GM21367 (cell line): ENCODE measurements at regions not wholly inside any gene's neighbourhood (a gene's known extent, or its start where the extent isn't known, plus 50 kb on each side); places are given as distances from the start of the nearest gene placed in this dataset.

Experiments
- ATAC-seq: cut with Tn5 transposase; IDR thresholded peaks from one replicate; pipeline ENCODE4 v1.9.1; 2021; ENCODE audit not compliant: unreplicated experiment

DNA sequence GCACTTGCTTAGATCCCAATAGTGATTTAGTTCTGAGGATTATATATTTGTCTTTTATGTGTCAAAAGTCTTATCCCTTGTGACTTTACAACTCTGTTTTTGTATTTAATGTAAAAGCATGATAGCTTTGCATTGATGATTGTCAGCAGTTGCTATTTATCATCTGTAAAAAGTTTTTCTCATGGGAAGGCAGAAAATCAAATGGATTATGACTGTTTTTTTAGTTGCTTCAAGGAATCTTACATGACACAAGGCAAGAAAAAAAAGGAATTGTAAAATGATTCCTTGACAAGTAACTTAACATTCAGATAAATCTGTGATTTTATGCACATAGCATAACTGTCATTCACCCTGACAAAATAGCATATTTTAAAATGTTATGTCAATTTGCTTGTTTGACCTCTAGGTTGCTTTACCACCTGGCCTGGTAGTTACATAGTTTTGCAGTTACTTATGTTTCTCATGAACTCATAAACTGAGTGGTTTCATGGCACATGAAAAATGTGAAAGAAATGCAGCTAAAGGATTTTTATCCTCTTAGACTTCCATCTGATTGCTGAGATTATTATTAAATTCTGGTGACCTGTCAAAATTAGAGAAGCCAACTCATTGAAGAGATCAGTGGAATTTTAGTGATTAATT, 622.6 kb downstream of the ADGRL2 start:
- no peak for ATAC-seq

DNA sequence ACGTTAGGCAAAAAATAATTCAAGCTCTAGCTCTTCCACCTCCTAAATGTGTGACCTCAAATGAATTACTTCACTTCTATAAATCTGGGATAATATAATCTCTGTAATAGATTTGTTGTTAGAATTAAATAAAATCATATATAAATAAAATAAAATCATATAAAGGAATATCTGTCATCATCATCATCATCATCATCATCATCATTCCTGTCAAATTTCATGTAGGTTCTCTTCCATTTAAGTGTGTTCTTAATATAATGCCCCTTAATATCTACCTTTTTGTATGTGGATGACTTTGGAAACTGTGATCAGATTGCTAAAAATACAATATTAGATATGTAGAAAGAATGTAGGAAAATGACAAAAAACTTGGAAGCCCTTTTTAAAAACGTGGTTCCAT, 621.0 kb downstream of the ADGRL2 start:
- ATAC-seq = no peak

DNA sequence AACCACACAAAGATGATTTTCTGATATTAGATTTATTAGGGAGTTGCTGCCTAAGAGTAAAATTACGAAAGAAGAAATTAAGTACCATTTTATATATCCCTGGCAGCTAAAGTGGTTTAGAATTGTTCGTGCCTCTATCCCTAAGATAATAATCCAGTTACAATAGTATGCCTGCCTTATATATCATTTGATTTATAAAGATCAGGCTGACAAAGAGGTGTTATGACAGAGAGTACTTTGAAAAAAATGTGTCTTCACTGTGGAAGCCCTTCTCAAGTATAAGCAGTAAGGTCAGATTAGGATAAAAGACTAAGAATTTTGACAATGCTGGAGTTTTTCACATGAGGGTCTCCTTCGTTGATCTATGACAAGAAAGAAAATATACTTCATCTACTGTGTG, 619.9 kb downstream of the ADGRL2 start:
- ATAC-seq = no peak

DNA sequence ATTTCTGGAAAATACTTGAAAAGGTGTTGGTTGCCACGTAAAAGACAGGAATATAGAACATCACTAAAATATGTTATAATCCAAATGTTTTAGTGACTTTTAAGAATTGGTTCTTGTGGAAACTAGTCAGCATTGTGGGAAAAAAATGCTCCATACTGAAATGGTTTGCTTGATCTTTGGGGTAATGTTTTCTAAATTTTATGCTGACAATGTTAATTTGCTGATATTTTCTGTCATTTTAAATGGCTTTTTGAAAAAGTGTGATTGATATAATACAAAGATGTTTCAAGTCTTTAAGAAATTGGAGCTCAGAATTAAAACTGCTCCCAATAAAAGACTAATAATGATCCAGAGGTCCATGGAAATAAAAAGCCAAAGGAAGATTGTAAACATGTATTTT, 610.9 kb downstream of the ADGRL2 start:
- ATAC-seq = no peak

DNA sequence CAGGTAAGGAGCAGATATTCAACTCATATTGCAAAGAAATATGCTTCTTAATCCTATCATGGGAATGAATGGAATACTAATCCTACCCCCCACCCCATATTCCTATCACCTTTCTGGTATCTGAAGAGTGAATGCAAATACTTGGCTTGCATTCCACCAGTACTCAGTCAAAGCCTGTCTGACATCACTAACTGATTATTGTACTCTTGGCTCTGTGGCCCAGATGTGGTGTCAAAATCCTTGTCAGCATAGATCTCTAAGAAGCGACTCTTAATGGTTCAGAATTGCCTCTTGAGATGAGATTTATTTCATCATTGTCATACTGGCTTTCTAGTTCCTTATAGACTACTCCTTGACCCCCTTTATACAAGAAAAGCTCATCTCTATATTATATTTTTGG, 604.6 kb downstream of the ADGRL2 start:
- no peak for ATAC-seq

- no peak for ATAC-seq
Measured at GRCh38 chr1:82401116-82401515, 600.4 kb downstream of the ADGRL2 start.

GRCh38 chr1:82400521-82400920, 599.8 kb downstream of the ADGRL2 start:
- no peak for ATAC-seq

DNA sequence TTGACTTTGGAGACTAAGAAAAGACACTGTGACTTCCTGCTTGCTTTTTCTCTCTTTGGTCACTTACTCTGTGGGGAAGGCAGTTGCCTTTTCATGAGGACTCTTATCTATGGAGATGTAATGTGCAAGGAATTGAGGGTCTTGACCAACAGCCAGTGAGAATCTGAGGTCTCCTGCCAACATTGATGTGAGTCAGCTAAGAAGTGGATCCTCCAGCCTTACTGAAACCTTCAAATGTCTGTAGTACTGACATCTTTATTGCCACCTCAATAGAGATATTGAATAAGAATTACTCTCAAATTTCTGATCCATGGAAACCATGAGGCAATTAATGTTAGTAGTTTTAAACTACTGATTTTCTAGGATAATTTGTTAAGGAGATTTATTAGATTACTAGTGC, 598.4 kb downstream of the ADGRL2 start:
- ATAC-seq = no peak

DNA sequence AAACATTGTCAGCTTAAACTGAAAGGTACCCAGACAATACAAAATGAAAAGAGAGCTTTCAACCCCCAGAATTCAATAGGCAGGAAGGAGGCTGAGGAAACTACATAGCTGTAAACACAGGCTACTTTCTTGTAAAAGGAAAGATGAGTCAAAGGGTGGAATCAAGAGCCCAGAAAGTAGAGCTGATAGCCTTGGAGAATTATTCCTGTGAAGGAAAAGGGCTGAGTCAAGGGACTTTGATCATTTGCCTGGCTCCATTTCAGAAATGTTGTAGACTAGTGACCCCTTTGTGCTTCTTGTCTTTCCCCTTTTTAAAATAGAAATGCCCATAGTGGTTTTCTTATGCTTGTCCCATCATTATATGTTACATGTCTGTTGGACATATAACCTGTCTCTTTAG, 597.6 kb downstream of the ADGRL2 start:
- ATAC-seq = no peak

GRCh38 chr1:82395440-82395839, 594.7 kb downstream of the ADGRL2 start:
- no peak for ATAC-seq

GRCh38 chr1:82392946-82393345, 592.2 kb downstream of the ADGRL2 start:
- no peak for ATAC-seq

DNA sequence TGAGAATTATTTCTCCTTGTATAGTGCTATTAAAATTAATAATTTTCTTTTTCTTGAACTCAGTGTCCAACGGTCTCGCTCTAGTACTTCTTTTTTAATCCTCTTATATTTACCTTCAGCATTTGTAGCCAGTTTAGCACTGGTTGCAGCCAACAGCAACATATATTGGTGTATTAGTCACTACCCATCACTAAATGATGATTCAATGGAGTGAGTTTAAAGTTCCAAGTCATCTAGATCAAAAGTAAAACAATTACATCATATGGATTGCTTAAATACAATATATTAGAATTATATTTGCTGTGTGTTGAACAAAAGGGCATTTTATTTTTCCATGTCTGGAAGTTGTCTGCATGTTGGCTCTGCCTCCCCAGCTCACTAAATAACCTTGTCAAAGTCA, 591.8 kb downstream of the ADGRL2 start:
- no peak for ATAC-seq

DNA sequence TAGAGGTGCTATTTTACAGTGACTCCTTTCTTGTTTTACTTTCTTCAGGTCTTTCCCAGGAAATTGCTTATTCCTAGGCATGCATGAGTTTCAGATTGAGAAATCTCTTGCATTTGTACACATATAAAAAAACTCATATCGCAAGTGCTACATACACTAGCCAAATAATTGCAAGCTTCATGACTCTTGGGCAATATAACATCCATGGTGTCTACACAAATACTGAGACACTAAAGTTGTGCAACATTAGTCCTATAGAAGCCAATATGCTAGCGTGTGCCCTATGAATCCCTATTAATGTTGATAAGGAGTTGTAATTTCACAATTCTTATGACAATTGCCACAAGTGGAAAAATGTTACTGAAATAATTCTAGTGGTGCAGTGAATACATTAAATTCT, 591.0 kb downstream of the ADGRL2 start:
- ATAC-seq = no peak

- ATAC-seq = no peak
Measured at GRCh38 chr1:82390627-82391026, 589.9 kb downstream of the ADGRL2 start.

GRCh38 chr1:82388679-82389078, 587.9 kb downstream of the ADGRL2 start:
- ATAC-seq = no peak

DNA sequence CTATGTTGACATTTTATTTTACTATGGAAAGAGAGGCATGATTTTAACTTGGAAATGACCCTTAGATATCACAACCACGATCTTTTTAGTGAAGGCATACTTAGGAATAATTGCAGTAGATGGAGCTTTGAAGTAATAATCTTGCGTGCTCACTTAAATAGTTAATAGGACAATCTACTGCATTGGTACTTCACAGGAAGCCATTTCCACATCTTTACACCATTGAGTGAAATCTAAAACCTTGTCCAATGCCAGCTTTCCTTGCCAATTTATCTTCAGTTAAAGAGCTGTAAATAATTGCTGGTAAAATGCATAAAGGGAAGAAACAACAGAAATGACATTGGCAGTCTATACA, 586.3 kb downstream of the ADGRL2 start:
- no peak for ATAC-seq

GRCh38 chr1:82386365-82387011, 585.8 kb downstream of the ADGRL2 start:
- no peak for ATAC-seq

- ATAC-seq = no peak
Measured at GRCh38 chr1:82384776-82385175, 584.0 kb downstream of the ADGRL2 start.

DNA sequence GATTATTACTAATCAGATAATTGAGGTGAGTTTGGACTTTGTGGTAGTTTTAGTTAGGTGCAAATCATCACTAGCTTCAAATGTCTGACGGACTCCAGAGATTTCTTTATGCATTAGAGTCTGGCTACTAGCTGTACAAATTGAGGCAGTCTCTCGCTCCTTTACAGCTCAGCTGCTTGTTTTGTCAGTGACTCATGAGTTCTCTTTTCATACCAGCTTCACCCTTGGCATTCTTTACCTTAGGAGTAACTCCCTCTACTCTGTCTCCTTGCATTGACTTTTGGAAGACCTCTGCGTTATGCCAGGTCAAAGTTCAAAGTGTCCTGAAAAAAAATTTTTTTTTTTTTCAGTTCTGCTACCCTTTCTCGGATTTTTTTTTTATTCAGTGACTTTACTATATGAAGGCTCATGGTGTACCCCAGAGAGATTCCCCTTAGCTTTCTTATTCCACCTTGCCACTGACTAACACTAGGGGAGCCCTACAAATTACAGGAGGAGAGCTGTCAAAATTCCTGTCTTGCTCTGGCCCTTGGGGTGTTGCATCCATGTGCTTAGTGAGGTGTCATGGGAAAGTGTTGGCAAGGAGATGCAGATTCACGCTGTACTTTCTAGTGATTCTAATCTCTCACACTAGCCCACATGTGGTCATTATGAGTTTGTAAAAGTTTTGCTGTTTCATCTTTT, 576.6 kb downstream of the ADGRL2 start:
- ATAC-seq = no peak

DNA sequence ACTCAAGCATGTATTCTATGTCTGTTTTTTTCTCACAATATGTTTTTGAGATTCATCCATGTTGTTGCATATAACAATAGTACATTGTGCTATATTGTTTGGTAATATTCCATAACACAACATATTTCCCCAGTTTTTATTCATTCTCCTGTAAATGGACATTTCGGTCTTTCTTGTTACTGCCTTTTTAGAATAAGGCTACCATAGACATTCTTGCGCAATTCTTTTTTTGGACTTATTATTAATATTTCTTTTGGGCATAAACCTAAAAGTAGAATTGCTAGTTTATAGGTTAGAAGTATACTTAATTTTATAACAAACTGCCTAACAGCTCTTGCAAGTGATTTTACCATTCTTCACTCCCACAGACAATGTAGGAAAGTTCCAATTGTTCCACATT, 573.0 kb downstream of the ADGRL2 start:
- no peak for ATAC-seq

GRCh38 chr1:82371844-82372498, 571.2 kb downstream of the ADGRL2 start:
- no peak for ATAC-seq

DNA sequence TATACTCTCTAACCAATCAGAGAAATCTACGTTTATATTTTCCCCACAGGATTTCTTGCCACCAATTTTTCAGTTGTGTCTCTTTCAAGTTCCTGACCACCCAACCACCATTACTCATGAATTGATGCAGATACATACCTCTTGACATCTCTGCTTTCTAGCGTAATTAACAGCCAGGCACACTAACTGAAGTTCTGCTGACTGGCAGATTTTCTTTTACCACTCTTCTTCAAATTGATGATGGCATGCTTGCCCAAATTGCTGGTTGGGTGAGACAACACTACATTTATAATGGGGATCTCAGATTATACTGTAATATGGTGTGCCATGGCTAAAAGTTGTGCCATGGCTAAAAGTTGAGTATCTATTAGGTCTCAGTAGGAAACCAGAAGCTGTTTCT, 566.7 kb downstream of the ADGRL2 start:
- ATAC-seq = no peak
